Type B pancreatic cell (in vitro differentiated cells): ENCODE measurements at regions not wholly inside any gene's neighbourhood (a gene's known extent, or its start where the extent isn't known, plus 50 kb on each side); places are given as distances from the start of the nearest gene placed in this dataset.
"Not testable (repeated sequence)": the region's sequence is repeated elsewhere in the genome, so short reads cannot be mapped to it uniquely, and the experiment has no call there.

Experiments
- DNase-seq: peaks from one replicate; pipeline ENCODE4 v3.0.0; 2021; ENCODE audit warnings: mixed read lengths; ENCODE audit not compliant: unreplicated experiment; ENCODE audit errors: extremely low spot score
- H3K27ac Mint-ChIP-seq: 2 replicates; pipeline ENCODE4 v1.8.0; 2021; ENCODE audit warnings: mild to moderate bottlenecking, mixed read lengths
- H3K27me3 Mint-ChIP-seq: 2 replicates; pipeline ENCODE4 v1.8.0; 2021; ENCODE audit warnings: mixed read lengths
- H3K36me3 Mint-ChIP-seq: 2 replicates; pipeline ENCODE4 v1.8.0; 2021; ENCODE audit warnings: mixed read lengths
- H3K4me1 Mint-ChIP-seq: one replicate; pipeline ENCODE4 v1.8.0; 2021; ENCODE audit warnings: mixed read lengths; ENCODE audit not compliant: unreplicated experiment
- H3K4me3 Mint-ChIP-seq: 2 replicates; pipeline ENCODE4 v1.8.0; 2021; ENCODE audit warnings: mild to moderate bottlenecking, mixed read lengths
- H3K9me3 Mint-ChIP-seq: 2 replicates; pipeline ENCODE4 v1.8.0; 2021; ENCODE audit warnings: mixed read lengths

DNA sequence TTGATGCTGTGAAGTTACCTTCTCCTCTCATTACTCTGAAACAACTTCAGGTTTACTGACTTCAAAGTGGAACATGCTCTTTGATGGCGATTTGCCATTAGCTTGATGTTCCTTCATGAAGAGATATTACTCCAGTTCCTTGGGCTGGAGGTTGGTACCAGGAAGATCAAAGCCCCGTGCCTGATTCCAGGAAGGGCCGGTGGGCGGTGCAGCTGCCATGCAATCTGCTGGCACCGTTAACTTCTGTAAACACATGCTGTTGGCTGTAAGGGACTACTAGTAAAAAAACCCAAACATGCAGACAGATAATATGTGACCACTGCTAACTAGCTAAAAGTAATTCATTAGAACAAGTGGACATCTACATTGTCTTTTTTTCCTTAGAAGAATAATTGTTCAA, 182.8 kb upstream of the SPATA31A3 start:
- H3K27ac Mint-ChIP-seq, H3K4me1 Mint-ChIP-seq, H3K27me3 Mint-ChIP-seq, DNase-seq, H3K9me3 Mint-ChIP-seq, H3K4me3 Mint-ChIP-seq, H3K36me3 Mint-ChIP-seq: not testable (repeated sequence)

DNA sequence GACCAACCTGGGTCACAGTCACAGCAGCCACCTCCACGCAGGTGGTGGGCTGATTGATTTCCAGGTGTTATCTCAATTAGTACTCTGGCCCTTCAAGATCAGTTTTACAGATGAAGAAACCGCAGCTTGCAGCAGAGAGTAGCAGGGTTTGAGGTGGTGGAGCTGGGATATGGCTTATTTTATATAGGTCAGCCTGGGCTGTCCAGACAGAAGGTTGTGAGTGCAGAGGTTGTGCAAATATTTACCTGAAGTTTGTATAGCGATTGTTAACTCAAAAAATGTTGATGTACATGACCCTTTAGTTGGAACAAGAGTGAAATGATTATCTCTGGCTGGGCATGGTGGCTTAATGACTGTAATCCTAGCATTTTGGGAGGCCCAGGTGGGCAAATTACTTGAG, 179.4 kb upstream of the SPATA31A3 start:
- not testable (repeated sequence) for H3K27me3 Mint-ChIP-seq, H3K4me1 Mint-ChIP-seq, H3K9me3 Mint-ChIP-seq, H3K36me3 Mint-ChIP-seq, H3K27ac Mint-ChIP-seq, H3K4me3 Mint-ChIP-seq, DNase-seq

GRCh38 chr9:67168530-67169157, 176.3 kb upstream of the SPATA31A3 start:
- DNase-seq, H3K27me3 Mint-ChIP-seq, H3K27ac Mint-ChIP-seq, H3K36me3 Mint-ChIP-seq, H3K4me1 Mint-ChIP-seq, H3K4me3 Mint-ChIP-seq, H3K9me3 Mint-ChIP-seq: not testable (repeated sequence)

DNA sequence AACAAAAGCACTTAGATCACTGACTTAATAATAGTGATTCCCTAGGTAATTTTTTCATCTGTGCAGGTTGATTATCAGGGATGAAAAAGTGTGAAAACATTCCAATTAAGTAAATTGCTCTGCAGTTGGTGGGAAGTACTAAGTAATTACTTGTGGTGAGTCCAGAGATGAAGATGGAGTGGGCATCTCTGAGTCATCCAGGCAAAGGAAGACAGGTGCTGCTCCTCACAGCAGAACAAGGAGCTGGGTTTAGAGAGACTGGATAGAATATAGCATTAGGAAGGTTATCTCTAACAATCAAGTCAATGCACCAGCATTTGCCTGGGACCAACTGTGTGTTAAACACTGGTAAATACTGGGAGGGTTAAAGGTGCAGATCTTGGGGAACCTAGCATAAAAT, 174.0 kb upstream of the SPATA31A3 start:
- not testable (repeated sequence) for H3K4me3 Mint-ChIP-seq, H3K36me3 Mint-ChIP-seq, DNase-seq, H3K4me1 Mint-ChIP-seq, H3K27ac Mint-ChIP-seq, H3K27me3 Mint-ChIP-seq, H3K9me3 Mint-ChIP-seq

DNA sequence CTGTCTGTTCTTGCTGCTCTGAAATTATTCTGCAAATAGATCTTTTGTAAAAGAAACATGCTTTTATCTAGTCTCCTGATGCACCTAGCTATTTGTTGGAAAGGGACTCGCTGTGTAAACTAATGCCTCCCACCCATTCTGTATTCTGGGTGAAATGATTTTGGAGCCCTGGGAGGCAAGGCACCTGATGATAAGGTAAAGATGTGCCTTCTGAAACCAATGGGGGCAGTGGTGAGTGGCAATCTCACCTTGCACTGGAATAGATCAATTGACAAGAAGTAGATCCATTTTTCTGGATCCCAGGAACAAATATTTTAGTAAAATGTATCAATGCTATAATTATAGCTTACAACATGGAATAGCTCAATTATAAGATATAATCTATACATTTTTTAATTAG, 170.5 kb upstream of the SPATA31A3 start:
- not testable (repeated sequence) for H3K9me3 Mint-ChIP-seq, H3K36me3 Mint-ChIP-seq, DNase-seq, H3K27me3 Mint-ChIP-seq, H3K4me1 Mint-ChIP-seq, H3K4me3 Mint-ChIP-seq, H3K27ac Mint-ChIP-seq

DNA sequence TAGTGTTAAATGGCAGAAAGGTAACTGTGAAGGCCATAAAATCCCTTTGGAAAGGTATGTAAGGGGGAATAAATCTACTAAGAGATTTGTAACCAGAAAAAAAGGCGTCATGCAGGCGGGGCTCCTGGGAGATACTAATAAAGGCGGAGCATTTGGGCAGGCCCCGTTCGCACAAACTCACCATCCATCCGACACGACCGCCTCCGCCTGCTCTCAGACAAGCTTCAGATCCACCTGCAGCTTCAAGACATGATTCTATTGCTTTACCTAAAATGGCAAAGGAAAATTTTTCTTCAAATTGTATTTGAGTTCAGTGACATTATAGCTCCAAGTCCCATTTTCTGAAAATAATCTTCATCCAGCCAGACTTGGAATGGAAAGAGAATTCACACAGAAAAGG, 162.9 kb upstream of the SPATA31A3 start:
- H3K27ac Mint-ChIP-seq, result not testable (repeated sequence)

GRCh38 chr9:67153501-67153900, 161.2 kb upstream of the SPATA31A3 start:
- H3K36me3 Mint-ChIP-seq, H3K27me3 Mint-ChIP-seq, H3K4me1 Mint-ChIP-seq, H3K27ac Mint-ChIP-seq, H3K4me3 Mint-ChIP-seq, H3K9me3 Mint-ChIP-seq, DNase-seq: not testable (repeated sequence)

More for the DNA sequence above, 162.9 kb upstream of the SPATA31A3 start:
- H3K27me3 Mint-ChIP-seq, H3K4me3 Mint-ChIP-seq, H3K4me1 Mint-ChIP-seq, H3K36me3 Mint-ChIP-seq, H3K9me3 Mint-ChIP-seq, DNase-seq: not testable (repeated sequence)

DNA sequence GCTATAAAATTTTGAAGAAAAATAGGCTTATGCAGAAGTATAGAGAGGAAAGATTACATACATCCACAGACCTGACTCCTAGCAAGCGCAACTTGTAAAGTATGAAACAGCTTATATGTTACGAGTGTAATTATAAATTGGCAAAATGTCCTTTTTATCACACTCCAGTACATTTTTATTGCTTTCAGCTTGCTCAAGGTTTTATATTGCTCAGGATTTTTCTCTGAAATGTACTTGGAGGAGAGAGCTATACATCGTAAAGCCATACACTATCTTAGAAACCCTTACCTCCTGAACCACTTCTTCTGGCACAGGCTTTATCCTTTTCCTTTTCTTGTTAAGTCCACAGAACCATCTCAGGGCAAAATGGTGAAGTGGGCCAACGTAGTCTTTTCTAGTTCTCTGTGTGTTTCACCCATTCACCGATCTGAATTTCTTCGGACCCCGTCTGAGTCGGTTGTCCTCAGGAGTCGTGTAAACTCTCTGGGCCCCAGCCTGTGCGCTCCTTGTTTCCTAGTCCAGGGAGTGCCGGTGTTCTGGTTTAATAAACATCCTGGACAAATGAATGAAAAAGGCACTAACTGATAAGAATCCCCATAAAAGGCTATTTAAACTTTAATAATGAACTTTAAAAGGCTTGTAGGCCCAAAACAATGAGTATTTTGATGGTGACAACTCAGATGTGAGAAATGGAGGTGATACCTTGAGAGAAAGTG, 150.2 kb upstream of the SPATA31A3 start:
- H3K36me3 Mint-ChIP-seq, H3K4me3 Mint-ChIP-seq, H3K9me3 Mint-ChIP-seq, H3K27ac Mint-ChIP-seq, DNase-seq, H3K4me1 Mint-ChIP-seq, H3K27me3 Mint-ChIP-seq: not testable (repeated sequence)

DNA sequence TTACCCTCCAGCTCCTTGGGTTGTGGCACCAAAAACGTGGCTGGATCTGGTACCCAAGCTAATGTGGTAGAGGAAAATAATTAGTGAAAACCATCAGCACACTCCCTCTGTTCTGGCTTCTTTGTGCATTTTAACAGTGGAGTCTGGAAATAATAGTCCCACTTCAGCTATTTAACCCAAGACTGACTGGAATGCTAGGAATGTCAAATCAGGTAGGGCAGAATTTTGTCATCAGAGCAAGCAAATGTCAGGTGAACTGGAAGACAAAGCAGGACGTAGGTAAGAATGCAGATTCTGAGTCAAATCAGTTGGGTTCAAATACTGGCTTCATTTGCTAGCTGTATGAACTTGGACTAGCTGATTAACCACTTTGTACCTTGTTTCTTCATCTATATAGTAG, 144.0 kb upstream of the SPATA31A3 start:
- H3K27ac Mint-ChIP-seq, H3K4me1 Mint-ChIP-seq, H3K4me3 Mint-ChIP-seq, H3K36me3 Mint-ChIP-seq, H3K27me3 Mint-ChIP-seq, H3K9me3 Mint-ChIP-seq, DNase-seq: not testable (repeated sequence)

GRCh38 chr9:67133124-67133523, 140.8 kb upstream of the SPATA31A3 start:
- not testable (repeated sequence) for DNase-seq, H3K36me3 Mint-ChIP-seq, H3K27ac Mint-ChIP-seq, H3K27me3 Mint-ChIP-seq, H3K9me3 Mint-ChIP-seq, H3K4me1 Mint-ChIP-seq, H3K4me3 Mint-ChIP-seq

DNA sequence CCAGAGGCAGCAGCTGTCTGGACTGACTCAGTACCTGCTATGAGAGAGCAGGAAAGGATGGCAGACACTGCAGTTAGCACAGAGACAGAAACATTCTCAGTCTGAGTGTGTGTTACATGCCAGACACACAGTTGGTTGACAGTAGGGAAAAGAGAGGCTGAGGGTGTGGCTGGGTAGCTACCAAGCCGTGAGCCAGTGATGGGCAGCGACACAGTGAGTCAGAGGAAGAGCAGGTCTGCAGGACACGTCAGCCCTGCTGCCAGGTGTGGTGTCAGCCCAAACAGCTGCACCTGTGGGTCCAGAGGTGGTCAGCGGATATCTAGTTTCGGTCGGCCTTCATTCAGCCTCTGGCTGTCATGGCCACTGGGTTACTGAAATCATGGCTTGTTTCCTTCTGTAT, 124.4 kb upstream of the SPATA31A3 start:
- H3K27ac Mint-ChIP-seq, DNase-seq, H3K4me3 Mint-ChIP-seq, H3K27me3 Mint-ChIP-seq, H3K36me3 Mint-ChIP-seq, H3K4me1 Mint-ChIP-seq, H3K9me3 Mint-ChIP-seq: not testable (repeated sequence)

- H3K9me3 Mint-ChIP-seq, DNase-seq, H3K36me3 Mint-ChIP-seq, H3K4me1 Mint-ChIP-seq, H3K4me3 Mint-ChIP-seq, H3K27me3 Mint-ChIP-seq, H3K27ac Mint-ChIP-seq: not testable (repeated sequence)
These were observed 119.8 kb upstream of the SPATA31A3 start for GRCh38 chr9:67112148-67112547.

DNA sequence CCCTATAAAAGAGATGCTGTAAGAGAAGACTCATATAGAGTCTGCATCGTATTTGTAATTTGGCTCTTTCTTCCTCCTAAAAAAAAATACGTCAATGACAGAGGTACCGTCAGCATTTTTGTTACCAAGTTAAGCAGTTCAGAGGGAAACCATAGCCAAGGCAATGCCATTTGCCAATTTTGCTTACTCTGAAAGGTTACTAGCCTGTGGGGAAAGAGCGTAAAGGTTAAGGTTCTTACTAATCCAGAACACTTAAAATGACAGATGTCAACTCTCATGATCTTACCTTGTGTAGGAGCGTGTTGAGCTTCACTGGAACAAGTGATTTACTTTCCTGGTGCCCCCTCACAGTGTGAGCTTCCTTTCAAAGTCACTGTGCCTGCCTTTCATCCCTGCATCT, 119.4 kb upstream of the SPATA31A3 start:
- not testable (repeated sequence) for H3K9me3 Mint-ChIP-seq, H3K27me3 Mint-ChIP-seq, H3K36me3 Mint-ChIP-seq, H3K4me1 Mint-ChIP-seq, H3K27ac Mint-ChIP-seq, DNase-seq, H3K4me3 Mint-ChIP-seq

DNA sequence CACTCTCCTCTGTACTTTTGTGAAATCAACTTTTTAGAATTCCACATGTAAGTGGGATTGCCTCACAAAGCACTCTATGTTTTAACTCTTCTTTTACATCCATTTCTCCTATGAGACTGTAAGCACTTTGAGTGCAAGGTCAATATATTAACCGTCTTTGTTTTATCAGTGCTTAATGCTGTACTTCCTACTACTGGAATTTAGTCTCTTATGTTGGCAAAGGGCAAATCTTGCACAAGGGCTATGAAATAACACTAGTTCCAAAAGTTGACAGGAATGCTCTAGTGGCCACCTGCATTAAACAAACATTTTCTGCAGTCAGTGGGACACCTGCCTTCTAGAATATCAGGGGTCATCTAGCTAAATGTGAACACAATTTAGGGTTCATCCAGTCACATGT, 117.5 kb upstream of the SPATA31A3 start:
- DNase-seq, H3K4me3 Mint-ChIP-seq, H3K27me3 Mint-ChIP-seq, H3K4me1 Mint-ChIP-seq, H3K27ac Mint-ChIP-seq, H3K9me3 Mint-ChIP-seq, H3K36me3 Mint-ChIP-seq: not testable (repeated sequence)

GRCh38 chr9:67106659-67107058, 114.3 kb upstream of the SPATA31A3 start:
- not testable (repeated sequence) for H3K27me3 Mint-ChIP-seq, H3K4me3 Mint-ChIP-seq, H3K27ac Mint-ChIP-seq, H3K9me3 Mint-ChIP-seq, H3K4me1 Mint-ChIP-seq, DNase-seq, H3K36me3 Mint-ChIP-seq
